GM12878 (cell line): ENCODE measurements at regions not wholly inside any gene's neighbourhood (a gene's known extent, or its start where the extent isn't known, plus 50 kb on each side); places are given as distances from the start of the nearest gene placed in this dataset.

Source experiments
- BRCA1 ChIP-seq: IDR thresholded peaks from 2 replicates; pipeline ENCODE4 v1.6.1; 2011; ENCODE audit warnings: low read depth, low read length, improper control_type of control experiment
- CBX3 ChIP-seq: fragments of 200-600 bp; sonication (generic); IDR thresholded peaks from 2 replicates; pipeline ENCODE4 v1.6.1; 2016; ENCODE audit warnings: low read depth, borderline replicate concordance
- CHD2 ChIP-seq: IDR thresholded peaks from 2 replicates; pipeline ENCODE4 v1.6.1; 2011; ENCODE audit warnings: low read depth, low read length, improper control_type of control experiment, borderline replicate concordance
- KAT2A ChIP-seq: conservative IDR thresholded peaks from 2 replicates; pipeline ENCODE4 v1.6.1; 2011; ENCODE audit warnings: low read depth, low read length; ENCODE audit not compliant: control insufficient read depth
- MXI1 ChIP-seq: fragments of 150-350 bp; IDR thresholded peaks from 2 replicates; pipeline ENCODE4 v1.6.1; 2011; ENCODE audit warnings: low read depth, mild to moderate bottlenecking, inconsistent platforms, low read length, improper control_type of control experiment
- POLR2A ChIP-seq: IDR thresholded peaks from 2 replicates; pipeline ENCODE4 v1.6.1; 2011; ENCODE audit warnings: low read depth, mild to moderate bottlenecking, low read length
- TF ChIP-seq, protein P1 (sequence below): IDR thresholded peaks from 2 replicates; pipeline ENCODE4 v1.6.1; 2011; ENCODE audit warnings: low read depth, mild to moderate bottlenecking, low read length, moderate library complexity, borderline replicate concordance; ENCODE audit errors: extremely low read depth

GRCh38 chr4:147182041-147182440 lies 236.4 kb upstream of the TTC29 start:
- no peak for TF ChIP-seq BRCA1
- TF ChIP-seq, protein P1, sequence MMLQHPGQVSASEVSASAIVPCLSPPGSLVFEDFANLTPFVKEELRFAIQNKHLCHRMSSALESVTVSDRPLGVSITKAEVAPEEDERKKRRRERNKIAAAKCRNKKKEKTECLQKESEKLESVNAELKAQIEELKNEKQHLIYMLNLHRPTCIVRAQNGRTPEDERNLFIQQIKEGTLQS, result no peak
- no peak for TF ChIP-seq MXI1
- TF ChIP-seq KAT2A, result no peak
- TF ChIP-seq CHD2, result no peak
- TF ChIP-seq POLR2A, result no peak
- no peak for TF ChIP-seq CBX3
